ENCODE measurements at regions not wholly inside any gene's neighbourhood (a gene's known extent, or its start where the extent isn't known, plus 50 kb on each side); places are given as distances from the start of the nearest gene placed in this dataset.

- DNase-seq (ENCODE audit: low read depth, low spot score) = no peak
Observed at GRCh38 chr18:31247574-31248199, 70.3 kb upstream of the DSG1 start.

- peak; percentile 64 for DNase-seq (ENCODE audit: low read depth, low spot score)
Observed at GRCh38 chr18:31248783-31249521, 69.0 kb upstream of the DSG1 start.

DNA sequence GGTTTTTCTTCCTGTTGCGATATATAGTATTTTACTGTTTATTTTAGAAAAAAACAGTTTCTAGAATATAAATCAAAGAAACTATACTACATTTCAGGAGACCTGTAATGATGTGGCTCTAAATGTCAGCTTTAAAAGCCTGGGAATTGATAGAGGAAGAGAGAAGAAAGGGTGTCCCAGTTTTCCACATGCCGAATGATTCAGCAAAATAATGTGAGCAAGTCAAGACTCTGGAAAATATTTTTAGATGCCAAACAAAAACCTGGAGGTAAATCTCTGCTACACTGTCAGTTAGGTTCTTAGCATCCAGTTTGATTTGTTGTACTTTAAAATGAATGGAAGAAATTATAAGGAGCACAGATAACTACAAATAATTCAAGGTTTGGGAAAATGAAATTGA is 67.1 kb upstream of the DSG1 start:
- no peak for DNase-seq (ENCODE audit: low read depth, low spot score)

DNA sequence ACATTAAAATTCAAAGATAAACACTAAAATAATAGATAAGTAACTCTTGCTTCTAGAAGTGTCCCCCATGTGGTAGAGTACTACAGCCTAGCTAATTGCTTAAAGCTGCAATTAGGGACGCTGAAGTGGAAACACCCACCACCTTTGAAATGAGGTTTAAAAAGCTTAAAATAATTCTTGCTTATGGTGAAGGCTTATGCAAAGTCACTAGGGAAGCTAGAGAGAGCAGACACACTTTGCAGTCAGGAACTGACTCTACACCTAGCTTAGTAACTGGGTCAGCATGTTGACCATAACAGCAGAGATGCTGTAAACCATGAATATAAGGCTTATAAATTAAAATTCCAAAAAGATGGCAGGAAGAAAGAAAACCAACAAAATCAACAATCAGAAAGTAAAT is 65.4 kb upstream of the DSG1 start:
- DNase-seq (ENCODE audit: low read depth, low spot score) = no peak

GRCh38 chr18:31255953-31256352 is 62.0 kb upstream of the DSG1 start:
- no peak for DNase-seq (ENCODE audit: low read depth, low spot score)

DNA sequence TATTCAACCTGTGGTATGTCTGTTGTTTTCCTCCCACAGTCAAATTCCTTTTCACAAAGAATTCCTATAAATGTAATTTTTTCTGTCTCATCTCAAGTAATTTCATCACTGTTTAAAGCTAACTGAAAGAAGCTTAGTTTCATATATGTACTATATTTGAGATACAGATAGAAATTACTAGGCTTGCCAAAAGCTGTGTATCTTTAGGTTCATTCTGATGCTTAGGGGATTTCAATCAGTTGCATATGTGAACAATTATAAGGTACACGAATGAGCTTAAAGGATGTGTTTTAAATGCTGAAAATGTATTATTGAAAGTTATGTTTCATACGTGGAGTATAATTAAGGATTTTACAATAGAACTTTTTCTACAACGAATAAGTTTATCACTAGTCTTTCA is 59.2 kb upstream of the DSG1 start:
- DNase-seq (ENCODE audit: low read depth, low spot score) = no peak

DNA sequence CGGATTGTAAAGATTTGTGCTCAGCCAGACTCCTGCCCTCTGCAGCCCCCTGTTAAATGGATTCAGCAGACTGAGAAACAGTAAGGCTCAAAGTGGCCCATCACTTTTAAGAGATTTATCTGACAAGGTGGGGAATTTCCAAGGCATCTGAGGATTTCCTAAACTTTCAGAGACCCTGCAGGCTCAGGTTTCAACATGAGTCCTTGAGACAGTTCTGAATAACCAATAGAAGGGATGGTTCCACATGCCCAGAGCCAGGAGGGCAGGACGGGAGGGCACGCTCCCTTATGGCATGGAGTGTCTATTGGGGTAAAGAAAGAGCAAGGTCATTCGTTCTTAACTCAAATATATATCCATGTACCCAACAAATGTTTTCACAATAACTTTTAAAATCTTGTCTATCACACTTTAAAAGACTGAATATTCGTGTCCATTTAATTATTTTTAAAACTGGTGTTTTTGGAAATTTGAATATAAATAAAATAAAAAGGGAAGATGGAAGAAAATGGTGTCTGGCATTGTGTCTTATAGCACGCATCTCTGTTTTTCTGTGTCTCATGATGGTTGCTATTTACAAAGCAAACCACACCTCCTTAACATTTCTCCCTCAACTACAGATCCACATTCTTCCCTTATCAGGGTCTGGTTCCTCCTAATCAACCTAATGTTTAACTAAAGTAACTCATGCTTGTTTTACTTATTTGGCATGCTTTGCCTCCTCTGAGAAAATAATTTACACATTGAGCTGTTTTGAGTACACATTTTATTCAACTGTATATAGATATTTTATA is 56.0 kb upstream of the DSG1 start:
- DNase-seq (ENCODE audit: low read depth, low spot score) = no peak

DNA sequence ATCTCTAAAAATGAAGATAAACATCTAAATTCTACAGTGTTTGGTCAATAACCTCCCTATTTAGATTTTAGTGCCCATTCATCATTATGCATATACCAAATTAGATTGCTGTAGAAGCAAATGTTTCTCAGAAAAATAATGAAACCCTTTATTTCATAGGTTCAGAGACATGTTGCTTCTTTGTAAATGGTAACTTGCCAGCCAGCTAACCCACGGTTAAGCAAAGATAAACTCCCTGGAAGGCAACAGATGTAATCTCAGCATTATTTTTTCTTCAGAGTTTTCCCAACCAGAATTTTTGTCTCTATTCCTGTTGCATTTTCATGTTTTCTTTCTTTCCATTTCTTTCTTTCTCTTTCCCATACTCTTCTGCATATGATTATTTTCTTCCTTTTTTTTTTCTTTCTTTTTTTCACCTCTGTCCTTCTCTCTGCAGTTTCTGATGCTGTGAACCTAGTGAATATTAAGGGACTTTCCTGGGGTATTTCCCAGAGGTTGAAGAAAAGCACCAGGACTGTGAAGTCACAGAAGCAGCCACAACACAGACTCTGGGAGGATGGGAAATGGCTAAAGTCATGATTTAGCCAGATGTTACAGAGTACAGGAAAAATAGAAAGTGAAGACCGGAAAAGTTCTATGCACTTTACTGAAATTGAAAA is 50.0 kb upstream of the DSG1 start:
- DNase-seq (ENCODE audit: low read depth, low spot score) = peak; percentile 30
